Epidermal melanocyte (primary cell): ENCODE measurements at regions not wholly inside any gene's neighbourhood (a gene's known extent, or its start where the extent isn't known, plus 50 kb on each side); places are given as distances from the start of the nearest gene placed in this dataset.
"Not testable (repeated sequence)": the region's sequence is repeated elsewhere in the genome, so short reads cannot be mapped to it uniquely, and the experiment has no call there.

Experiments used
- DNase-seq: peaks from one replicate; pipeline ENCODE4 v3.0.0; 2011; ENCODE audit warnings: low spot score; ENCODE audit not compliant: insufficient read length

DNA sequence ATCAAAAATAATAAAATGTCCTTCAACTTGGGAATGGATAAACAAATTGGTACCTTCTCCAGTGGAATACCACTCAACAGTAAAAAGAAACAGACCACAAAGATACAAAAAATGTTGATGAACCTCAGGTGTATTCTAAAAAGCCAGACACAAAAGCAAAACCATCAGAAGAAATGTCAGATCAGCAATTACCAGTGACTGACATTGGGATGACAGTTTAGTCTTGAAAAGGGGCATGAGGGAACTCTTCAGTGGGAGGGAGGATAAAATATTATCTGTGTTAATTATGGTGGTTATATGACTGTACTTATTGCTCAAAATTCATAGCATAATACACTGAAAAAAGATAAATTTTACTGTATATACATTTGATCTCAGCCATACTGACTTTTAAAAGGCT is 473.0 kb downstream of the TMX3 start:
- DNase-seq = no peak

GRCh38 chr18:68234676-68235075 is 480.2 kb downstream of the TMX3 start:
- DNase-seq = no peak

DNA sequence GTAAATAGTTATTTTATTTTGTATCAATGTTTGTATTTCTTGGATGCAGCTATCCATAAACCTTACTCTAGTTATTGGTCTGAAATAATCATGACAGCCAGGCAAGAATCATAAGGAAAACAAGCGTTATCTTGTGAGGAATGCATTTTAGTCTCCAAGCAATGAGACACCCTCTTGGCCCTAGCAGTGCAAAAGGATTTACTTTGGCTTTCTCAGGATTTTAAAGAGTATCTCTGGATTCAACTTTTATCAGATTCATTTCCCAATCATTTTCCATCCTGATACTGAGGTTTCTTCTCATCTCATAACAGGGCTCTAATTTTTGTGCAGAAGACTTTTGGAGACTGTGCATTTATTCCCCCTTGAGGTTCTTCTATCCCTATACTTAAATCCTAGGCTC is 480.8 kb downstream of the TMX3 start:
- no peak for DNase-seq

GRCh38 chr18:68233018-68233417 is 481.9 kb downstream of the TMX3 start:
- no peak for DNase-seq

DNA sequence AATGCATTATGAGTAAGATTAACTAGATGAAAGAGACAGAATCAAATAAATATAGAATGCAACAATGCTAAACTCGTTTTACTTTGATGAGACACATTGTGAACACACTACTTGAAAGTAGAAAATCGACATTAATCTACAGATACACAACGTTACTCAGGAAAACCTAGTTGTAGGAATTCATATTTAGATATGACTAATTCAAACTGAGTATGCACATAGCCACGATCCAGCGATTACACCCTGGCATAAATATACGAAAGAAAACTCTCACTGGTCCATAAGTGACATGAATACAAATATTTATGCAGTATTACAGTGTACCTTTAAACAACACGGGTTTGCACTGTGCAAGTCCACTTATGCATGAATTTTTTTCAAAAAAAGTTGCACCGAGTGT is 485.6 kb downstream of the TMX3 start:
- DNase-seq = no peak

DNA sequence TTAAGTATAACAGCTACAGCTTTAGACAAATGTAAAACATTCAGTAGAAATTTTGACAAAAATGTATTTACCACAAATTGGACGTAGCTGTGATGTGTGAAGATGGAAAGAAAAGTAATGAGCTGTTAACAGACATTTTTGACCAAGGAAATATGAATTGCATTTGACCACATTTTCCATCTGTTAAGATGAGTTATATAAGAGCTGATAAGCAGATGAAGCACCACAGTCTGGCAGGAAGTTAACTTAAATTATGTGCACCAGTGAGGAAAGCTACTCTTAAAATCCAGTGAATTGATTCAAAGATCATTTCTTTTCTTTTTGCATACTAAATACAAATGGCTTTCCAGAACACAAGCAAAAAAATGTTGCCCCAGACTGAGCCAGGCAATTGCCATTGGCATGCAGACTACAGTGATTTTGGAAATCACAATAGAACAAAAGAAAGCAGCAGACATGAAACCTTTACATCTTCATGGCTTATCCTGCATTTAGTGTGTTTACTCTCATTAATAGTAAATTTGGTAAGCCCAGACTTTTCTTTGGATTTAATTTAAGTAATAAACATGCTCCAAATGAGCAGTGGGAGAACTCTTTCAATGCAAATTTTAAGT is 493.7 kb downstream of the TMX3 start:
- DNase-seq = no peak

- DNase-seq = no peak
These were observed 494.4 kb downstream of the TMX3 start for GRCh38 chr18:68220458-68220857.

DNA sequence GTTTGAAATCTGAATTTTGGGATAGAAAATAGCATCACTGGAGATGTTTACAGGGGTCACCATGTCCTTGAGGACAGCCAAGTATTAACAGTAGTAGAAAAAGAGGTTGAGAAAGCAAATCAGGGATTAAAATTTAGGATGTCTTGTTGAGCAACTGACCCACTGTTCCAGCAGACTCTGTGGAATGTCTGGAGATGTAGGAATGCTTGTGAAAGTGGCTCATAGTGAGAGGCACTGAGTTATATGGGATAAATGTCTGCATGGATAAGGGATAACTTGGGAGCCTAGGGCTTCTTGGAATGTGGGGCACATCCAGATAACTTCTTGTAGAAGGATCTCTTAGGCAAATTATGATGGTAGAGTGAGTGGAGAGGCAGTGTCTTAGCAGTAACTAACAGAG is 495.0 kb downstream of the TMX3 start:
- no peak for DNase-seq

DNA sequence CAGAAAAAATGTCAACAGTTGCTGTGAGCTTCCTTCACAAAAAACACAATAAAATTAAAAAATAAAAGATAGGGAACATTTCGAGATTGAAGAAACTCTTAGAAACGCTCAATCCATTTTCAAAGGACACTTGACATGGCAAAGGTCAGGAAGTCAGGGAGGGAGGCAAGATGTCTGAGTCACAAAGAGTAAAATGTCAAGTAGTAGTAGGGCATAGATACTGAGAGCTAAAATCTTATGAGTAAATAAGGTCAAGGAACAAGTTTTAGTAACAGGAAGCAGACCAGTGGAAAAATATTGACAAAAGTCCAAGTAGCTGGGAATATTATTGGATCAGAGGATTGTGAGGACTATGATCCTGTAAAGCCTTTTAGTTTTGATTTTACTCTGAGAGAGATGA is 495.6 kb downstream of the TMX3 start:
- DNase-seq = no peak

- DNase-seq = no peak
These were observed 499.0 kb downstream of the TMX3 start for GRCh38 chr18:68215931-68216330.

DNA sequence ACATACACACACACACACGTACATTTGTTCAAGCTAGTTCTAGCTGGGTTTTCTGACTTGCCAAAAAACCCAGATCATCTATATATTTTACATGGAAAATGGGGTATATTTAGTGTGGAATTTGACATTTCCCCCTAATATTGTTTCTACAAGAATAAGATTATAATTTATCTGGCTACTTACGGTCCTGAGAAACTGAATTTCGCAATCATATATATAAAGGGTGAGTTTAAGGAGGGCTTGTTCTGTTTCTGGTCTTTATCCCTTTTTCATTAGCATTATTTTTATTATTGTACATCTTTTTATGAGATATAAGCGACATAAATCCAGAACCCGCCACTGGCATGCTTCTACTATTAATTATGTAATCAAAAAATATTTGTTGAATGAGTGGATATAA is 528.9 kb downstream of the TMX3 start:
- no peak for DNase-seq

GRCh38 chr18:68181956-68182355 is 533.0 kb downstream of the TMX3 start:
- DNase-seq = no peak

DNA sequence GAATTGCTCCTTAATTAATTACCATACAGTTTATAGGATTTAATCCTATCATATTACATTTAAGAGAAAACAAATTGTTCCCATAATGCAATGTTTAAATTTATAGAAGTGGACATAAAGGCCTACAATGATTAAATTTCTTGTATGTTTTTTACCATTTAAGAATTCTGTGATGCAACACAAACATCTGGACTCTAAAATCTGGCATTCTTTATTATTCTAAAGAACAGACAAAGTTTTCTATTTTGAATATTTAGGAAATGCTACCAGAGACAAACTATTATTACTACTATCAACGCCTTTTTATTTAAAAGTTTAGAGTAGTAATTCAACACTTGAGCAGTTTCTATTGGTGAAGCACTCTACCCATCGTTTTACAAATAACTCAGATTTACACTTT is 535.1 kb downstream of the TMX3 start:
- DNase-seq = no peak

GRCh38 chr18:68178921-68179320 is 536.0 kb downstream of the TMX3 start:
- DNase-seq = no peak

DNA sequence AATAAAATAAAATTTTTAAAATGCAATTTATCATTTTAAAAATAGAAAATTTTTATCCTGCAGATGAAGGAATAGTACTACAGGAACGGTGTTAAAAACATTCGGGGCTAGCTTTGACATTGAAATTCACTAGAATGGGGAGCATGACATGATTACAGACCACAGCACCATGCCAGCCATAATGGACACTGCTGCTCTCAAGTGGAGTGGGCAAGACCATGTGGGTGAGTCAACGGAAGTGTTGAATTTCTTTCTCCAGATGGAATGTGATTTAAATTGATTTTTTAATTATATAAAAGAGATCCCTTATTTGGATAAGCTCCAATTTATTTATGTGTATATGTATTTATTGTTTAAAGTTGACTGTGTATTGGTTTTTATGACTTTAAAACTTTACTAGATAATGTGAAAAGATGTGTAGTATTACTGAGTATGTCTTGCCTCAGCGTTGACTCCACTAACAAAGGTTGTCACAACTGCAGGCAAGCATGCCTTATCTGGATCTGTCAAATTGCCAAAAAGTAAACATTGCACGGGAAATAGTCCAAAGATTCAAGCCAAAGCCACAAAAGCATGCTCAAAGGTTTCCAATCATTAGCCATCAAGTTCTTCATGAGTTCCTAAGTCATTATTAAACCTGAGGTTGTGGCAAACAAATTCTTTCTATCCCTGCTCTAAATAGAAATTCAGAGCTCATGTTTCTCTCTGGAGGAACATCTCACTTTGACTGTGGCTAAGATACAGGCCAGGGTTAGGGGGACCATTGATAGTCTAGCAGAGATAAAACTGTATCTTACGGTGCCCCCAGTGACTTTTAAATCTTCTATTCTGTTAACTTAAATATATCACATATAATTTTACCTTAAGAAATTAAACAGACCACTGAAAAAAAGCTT is 536.9 kb downstream of the TMX3 start:
- DNase-seq = no peak

GRCh38 chr18:68176901-68177300 is 538.0 kb downstream of the TMX3 start:
- no peak for DNase-seq

- no peak for DNase-seq
These were observed 541.9 kb downstream of the TMX3 start for GRCh38 chr18:68172842-68173549.

DNA sequence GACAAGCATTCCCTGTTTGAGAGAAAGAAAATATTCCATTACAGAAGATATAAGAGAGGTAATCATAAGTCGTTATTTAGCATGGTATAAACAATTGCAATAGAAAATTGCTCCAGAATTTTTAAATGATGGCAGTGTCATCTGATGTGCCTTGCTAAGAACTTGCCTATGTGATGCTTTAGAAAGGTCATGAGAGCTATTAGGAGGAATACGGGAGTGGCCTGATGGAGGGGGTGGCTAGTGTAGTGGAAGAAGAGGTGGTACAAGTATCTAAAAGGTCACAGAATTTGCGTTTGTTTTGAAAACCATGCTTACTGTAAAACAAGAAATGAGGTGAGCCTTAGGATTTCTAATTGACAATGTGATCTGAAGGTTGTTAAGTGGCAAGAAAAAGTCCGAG is 550.0 kb downstream of the TMX3 start:
- no peak for DNase-seq

- DNase-seq = not testable (repeated sequence)
These were observed 561.1 kb downstream of the TMX3 start for GRCh38 chr18:68153821-68154220.

DNA sequence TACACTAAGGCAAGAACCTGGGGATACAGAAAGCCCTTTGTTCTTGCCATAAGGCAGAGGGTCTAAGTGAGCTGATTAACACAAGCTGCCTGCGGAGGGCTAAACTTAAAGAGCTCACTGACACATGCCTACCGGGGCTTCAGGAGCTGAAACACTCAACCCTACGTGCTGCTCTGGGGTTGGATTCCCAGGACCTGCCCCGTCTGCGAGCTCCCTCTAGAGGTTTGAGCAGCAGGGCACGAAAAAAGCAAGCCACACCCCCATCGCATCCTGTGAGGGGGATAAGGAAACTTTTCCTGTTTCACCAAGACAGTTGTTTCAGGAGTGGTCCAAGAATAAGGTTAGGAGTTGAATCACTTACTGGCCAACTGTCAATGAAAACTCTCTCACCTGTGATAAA is 562.1 kb downstream of the TMX3 start:
- DNase-seq = no peak

DNA sequence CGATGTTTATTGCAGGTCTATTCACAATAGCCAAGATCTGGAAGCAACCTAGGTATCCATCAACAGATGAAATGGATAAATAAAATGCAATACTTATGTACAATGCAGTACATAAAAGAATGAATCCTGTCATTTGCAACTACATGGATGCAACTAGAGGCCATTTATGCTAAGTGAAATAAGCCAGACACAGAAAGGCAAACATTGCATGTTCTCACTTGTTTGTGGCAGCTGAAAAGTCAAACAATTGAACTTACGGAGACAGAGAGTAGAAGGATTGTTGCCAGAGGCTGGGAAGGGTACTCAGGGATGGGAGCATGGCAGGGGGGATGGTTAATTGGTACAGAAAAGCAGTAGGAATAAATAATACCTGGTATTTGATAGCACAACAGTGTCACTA is 563.9 kb downstream of the TMX3 start:
- DNase-seq = no peak

- DNase-seq = no peak
These were observed 566.0 kb downstream of the TMX3 start for GRCh38 chr18:68148863-68149262.
